ENCODE measurements at regions not wholly inside any gene's neighbourhood (a gene's known extent, or its start where the extent isn't known, plus 50 kb on each side); places are given as distances from the start of the nearest gene placed in this dataset.

GRCh38 chr2:142515493-142515892 lies 362.0 kb upstream of the KYNU start:
- no peak for DNase-seq
- Histone ChIP-seq H4K91ac (ENCODE audit: low read depth, low read length) (no peak overlapping the region), H3K27me3 (ENCODE audit: insufficient read depth, low read length) (no peaks in the 10 kb centered on the region), H4K12ac (ENCODE audit: low read depth, low read length) (no peak overlapping the region), H3K9me3 (ENCODE audit: insufficient read depth, low read depth, low read length) (no peaks in the 10 kb centered on the region), H2BK12ac (ENCODE audit: low read length) (no peak overlapping the region), H2AFZ (ENCODE audit: insufficient read depth, low read length, poor library complexity) (no peak overlapping the region), H3K79me1 (ENCODE audit: low read length) (no peaks in the 10 kb centered on the region), H3K4ac (ENCODE audit: low read depth, low read length) (no peak overlapping the region), H2AK5ac (ENCODE audit: low read length) (no peak overlapping the region), H3K18ac (ENCODE audit: low read length) (no peak overlapping the region), H2BK5ac (ENCODE audit: low read depth, low read length, poor library complexity) (no peak overlapping the region), H3K36me3 (ENCODE audit: control insufficient read depth in 1 of 2, insufficient read depth in 2 of 2, low read length in 2 of 2) (no peaks in the 10 kb centered on the region), H2BK120ac (ENCODE audit: insufficient read depth, low read length, poor library complexity) (no peak overlapping the region), H3K27ac (ENCODE audit: low read depth, low read length) (no peak overlapping the region), H3K4me3 (ENCODE audit: low read depth, low read length) (no peak overlapping the region), H3K4me2 (ENCODE audit: low read length) (no peak overlapping the region), H3K79me2 (ENCODE audit: control insufficient read depth, insufficient read depth, low read length, poor library complexity) (no peaks in the 10 kb centered on the region), H3K14ac (ENCODE audit: low read length) (no peak overlapping the region), H3K9ac (ENCODE audit: low read length) (no peak overlapping the region), H3K23ac (ENCODE audit: low read length) (no peak overlapping the region), H3K4me1 (ENCODE audit: control insufficient read depth in 1 of 2, insufficient read depth in 2 of 2, low read length in 2 of 2) (no peaks in the 10 kb centered on the region), H4K8ac (ENCODE audit: low read depth, low read length) (no peak overlapping the region)
- WGBS (ENCODE audit: extremely low coverage, insufficient coverage, insufficient read length): no CpG with 5 or more reads among the region's 2 CpGs

DNA sequence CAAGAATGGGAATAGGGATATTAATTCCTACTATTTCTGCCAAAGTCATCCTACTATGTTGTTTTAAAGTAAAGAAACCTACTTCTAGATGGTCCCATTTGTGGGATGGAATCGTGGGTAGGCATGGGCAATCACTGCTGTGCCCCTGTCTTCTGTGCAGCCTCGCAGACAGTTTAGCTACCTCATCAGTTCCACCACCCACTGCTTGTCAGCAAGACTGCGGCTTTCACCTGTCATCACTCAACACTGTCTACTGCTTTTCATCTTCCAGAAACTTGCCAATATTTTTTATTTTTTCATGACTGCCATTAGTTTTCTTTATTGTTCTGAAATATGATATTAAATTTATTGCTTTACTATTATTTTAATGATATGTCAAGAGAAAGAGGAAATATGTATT lies 368.1 kb upstream of the KYNU start:
- Histone ChIP-seq H3K4ac (ENCODE audit: low read depth, low read length) (no peak overlapping the region), H4K91ac (ENCODE audit: low read depth, low read length) (no peak overlapping the region), H2BK12ac (ENCODE audit: low read length) (no peak overlapping the region), H2AFZ (ENCODE audit: insufficient read depth, low read length, poor library complexity) (no peak overlapping the region), H3K23ac (ENCODE audit: low read length) (no peak overlapping the region), H2BK120ac (ENCODE audit: insufficient read depth, low read length, poor library complexity) (no peak overlapping the region), H3K9ac (ENCODE audit: low read length) (no peak overlapping the region), H3K27ac (ENCODE audit: low read depth, low read length) (no peak overlapping the region), H4K8ac (ENCODE audit: low read depth, low read length) (no peak overlapping the region), H3K36me3 (ENCODE audit: control insufficient read depth in 1 of 2, insufficient read depth in 2 of 2, low read length in 2 of 2) (no peaks in the 10 kb centered on the region), H2AK5ac (ENCODE audit: low read length) (no peak overlapping the region), H4K12ac (ENCODE audit: low read depth, low read length) (no peak overlapping the region), H3K9me3 (ENCODE audit: insufficient read depth, low read depth, low read length) (no peaks in the 10 kb centered on the region), H3K79me2 (ENCODE audit: control insufficient read depth, insufficient read depth, low read length, poor library complexity) (no peaks in the 10 kb centered on the region), H3K14ac (ENCODE audit: low read length) (no peak overlapping the region), H3K4me2 (ENCODE audit: low read length) (no peak overlapping the region), H2BK5ac (ENCODE audit: low read depth, low read length, poor library complexity) (no peak overlapping the region), H3K4me1 (ENCODE audit: control insufficient read depth in 1 of 2, insufficient read depth in 2 of 2, low read length in 2 of 2) (no peaks in the 10 kb centered on the region), H3K4me3 (ENCODE audit: low read depth, low read length) (peak overlapping the region; percentile 44), H3K27me3 (ENCODE audit: insufficient read depth, low read length) (no peaks in the 10 kb centered on the region), H3K18ac (ENCODE audit: low read length) (no peak overlapping the region), H3K79me1 (ENCODE audit: low read length) (no peaks in the 10 kb centered on the region)
- no CpG with 5 or more reads among the region's 3 CpGs for WGBS (ENCODE audit: extremely low coverage, insufficient coverage, insufficient read length)
- no peak for DNase-seq

DNA sequence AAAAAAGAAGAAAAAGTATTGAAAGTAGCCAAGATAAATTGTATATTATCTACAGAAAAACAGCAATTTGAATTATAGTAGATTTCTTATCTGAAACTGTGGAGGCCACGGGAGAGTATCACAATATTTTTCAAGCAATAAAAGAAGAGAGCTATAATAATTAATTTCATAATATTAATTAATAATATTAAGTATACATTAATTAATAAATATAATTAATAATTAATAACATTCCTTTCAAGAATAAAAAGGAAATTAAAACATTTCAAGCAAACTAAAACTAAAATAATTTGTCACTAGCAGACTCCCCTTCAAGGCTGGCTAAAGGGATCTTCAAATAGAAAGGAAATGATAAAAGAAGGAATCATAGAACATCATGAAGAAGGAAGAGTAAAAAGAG lies 372.7 kb upstream of the KYNU start:
- Histone ChIP-seq H3K4me2 (ENCODE audit: low read length) (no peak overlapping the region), H4K8ac (ENCODE audit: low read depth, low read length) (no peak overlapping the region), H2AK5ac (ENCODE audit: low read length) (no peak overlapping the region), H3K27ac (ENCODE audit: low read depth, low read length) (no peak overlapping the region), H3K27me3 (ENCODE audit: insufficient read depth, low read length) (no peaks in the 10 kb centered on the region), H3K79me2 (ENCODE audit: control insufficient read depth, insufficient read depth, low read length, poor library complexity) (no peaks in the 10 kb centered on the region), H3K4ac (ENCODE audit: low read depth, low read length) (no peak overlapping the region), H4K91ac (ENCODE audit: low read depth, low read length) (no peak overlapping the region), H3K9ac (ENCODE audit: low read length) (no peak overlapping the region), H3K23ac (ENCODE audit: low read length) (no peak overlapping the region), H3K4me3 (ENCODE audit: low read depth, low read length) (no peak overlapping the region), H2BK12ac (ENCODE audit: low read length) (no peak overlapping the region), H4K12ac (ENCODE audit: low read depth, low read length) (no peak overlapping the region), H3K36me3 (ENCODE audit: control insufficient read depth in 1 of 2, insufficient read depth in 2 of 2, low read length in 2 of 2) (no peaks in the 10 kb centered on the region), H3K18ac (ENCODE audit: low read length) (no peak overlapping the region), H2AFZ (ENCODE audit: insufficient read depth, low read length, poor library complexity) (no peak overlapping the region), H3K14ac (ENCODE audit: low read length) (no peak overlapping the region), H2BK5ac (ENCODE audit: low read depth, low read length, poor library complexity) (no peak overlapping the region), H3K9me3 (ENCODE audit: insufficient read depth, low read depth, low read length) (no peaks in the 10 kb centered on the region), H3K79me1 (ENCODE audit: low read length) (no peaks in the 10 kb centered on the region), H3K4me1 (ENCODE audit: control insufficient read depth in 1 of 2, insufficient read depth in 2 of 2, low read length in 2 of 2) (no peaks in the 10 kb centered on the region), H2BK120ac (ENCODE audit: insufficient read depth, low read length, poor library complexity) (no peak overlapping the region)
- WGBS (ENCODE audit: extremely low coverage, insufficient coverage, insufficient read length): no CpG with 5 or more reads among the region's 1 CpG
- DNase-seq: no peak

DNA sequence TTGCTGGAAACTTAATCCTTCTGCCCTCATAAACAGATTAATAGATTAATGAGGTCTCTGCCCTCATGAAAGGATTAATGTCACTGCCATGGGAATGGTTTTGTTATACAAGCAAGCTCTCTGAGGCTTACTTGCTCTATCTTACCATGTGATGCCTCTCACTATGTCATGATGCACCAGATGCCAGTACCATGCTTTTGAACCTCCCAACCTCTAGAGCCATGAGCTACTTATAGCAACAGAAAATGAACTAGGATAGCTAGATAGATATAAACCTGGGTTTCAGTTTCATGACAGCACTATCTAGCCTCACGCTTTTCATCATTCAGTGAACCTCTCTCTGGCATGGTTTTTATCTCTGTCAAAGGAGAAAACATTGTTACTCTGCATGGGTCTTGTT lies 371.6 kb upstream of the LRP1B start:
- no peak overlapping the region for H2BK12ac ChIP-seq (ENCODE audit: low read length)

More for the DNA sequence above, 371.6 kb upstream of the LRP1B start:
- no peaks in the 10 kb centered on the region for H3K9me3 ChIP-seq (ENCODE audit: insufficient read depth, low read depth, low read length)
- H3K18ac ChIP-seq (ENCODE audit: low read length): no peak overlapping the region
- H2AFZ ChIP-seq (ENCODE audit: insufficient read depth, low read length, poor library complexity): no peak overlapping the region
- H3K14ac ChIP-seq (ENCODE audit: low read length): no peak overlapping the region
- no peak overlapping the region for H3K4ac ChIP-seq (ENCODE audit: low read depth, low read length)
- H4K8ac ChIP-seq (ENCODE audit: low read depth, low read length): no peak overlapping the region
- WGBS (ENCODE audit: extremely low coverage, insufficient coverage, insufficient read length): no CpG with 5 or more reads among the region's 1 CpG
- no peaks in the 10 kb centered on the region for H3K79me2 ChIP-seq (ENCODE audit: control insufficient read depth, insufficient read depth, low read length, poor library complexity)
- no peak overlapping the region for H3K9ac ChIP-seq (ENCODE audit: low read length)
- H2AK5ac ChIP-seq (ENCODE audit: low read length): no peak overlapping the region
- no peaks in the 10 kb centered on the region for H3K27me3 ChIP-seq (ENCODE audit: insufficient read depth, low read length)
- no peak overlapping the region for H3K4me3 ChIP-seq (ENCODE audit: low read depth, low read length)
- H2BK5ac ChIP-seq (ENCODE audit: low read depth, low read length, poor library complexity): no peak overlapping the region
- H2BK120ac ChIP-seq (ENCODE audit: insufficient read depth, low read length, poor library complexity): no peak overlapping the region
- no peaks in the 10 kb centered on the region for H3K79me1 ChIP-seq (ENCODE audit: low read length)
- DNase-seq: no peak
- H3K36me3 ChIP-seq (ENCODE audit: control insufficient read depth in 1 of 2, insufficient read depth in 2 of 2, low read length in 2 of 2): no peaks in the 10 kb centered on the region
- H4K91ac ChIP-seq (ENCODE audit: low read depth, low read length): no peak overlapping the region
- H3K27ac ChIP-seq (ENCODE audit: low read depth, low read length): no peak overlapping the region
- H3K4me2 ChIP-seq (ENCODE audit: low read length): no peak overlapping the region
- peak overlapping the region; percentile 33 for H3K23ac ChIP-seq (ENCODE audit: low read length)
- H3K4me1 ChIP-seq (ENCODE audit: control insufficient read depth in 1 of 2, insufficient read depth in 2 of 2, low read length in 2 of 2): no peaks in the 10 kb centered on the region
- no peak overlapping the region for H4K12ac ChIP-seq (ENCODE audit: low read depth, low read length)

All from trophoblast cell (in vitro differentiated cells and primary cell).